ENCODE measurements at regions not wholly inside any gene's neighbourhood (a gene's known extent, or its start where the extent isn't known, plus 50 kb on each side); places are given as distances from the start of the nearest gene placed in this dataset.

- H3K27me3 ChIP-seq (replicated peaks; ENCODE audit: control insufficient read depth, insufficient read depth, low read length), result no peaks in the 10 kb centered on the region
- no peak for TF ChIP-seq CTCF (IDR thresholded peaks at IDR 0.05; ENCODE audit: insufficient read depth, low read length, poor library complexity, severe bottlenecking)
Observed at GRCh38 chr12:89909753-89910152, 201.1 kb upstream of the ATP2B1 start.

GRCh38 chr12:89907659-89908058 is 199.0 kb upstream of the ATP2B1 start:
- no peak overlapping the region for H3K4me3 ChIP-seq (replicated peaks; ENCODE audit: low read depth, low read length)
- no peaks in the 10 kb centered on the region for H3K27me3 ChIP-seq (replicated peaks; ENCODE audit: control insufficient read depth, insufficient read depth, low read length)
- H3K36me3 ChIP-seq (ENCODE audit: control insufficient read depth, insufficient read depth, low read length), result no peaks in the 10 kb centered on the region
- no peak for DNase-seq (ENCODE audit: extremely low read depth, insufficient read length)
- TF ChIP-seq CTCF (IDR thresholded peaks at IDR 0.05; ENCODE audit: insufficient read depth, low read length, poor library complexity, severe bottlenecking), result no peak

More at GRCh38 chr12:89909753-89910152, 201.1 kb upstream of the ATP2B1 start:
- DNase-seq (ENCODE audit: extremely low read depth, insufficient read length), result no peak
- Histone ChIP-seq H3K36me3 (ENCODE audit: control insufficient read depth, insufficient read depth, low read length) (no peaks in the 10 kb centered on the region), H3K4me3 (replicated peaks; ENCODE audit: low read depth, low read length) (no peak overlapping the region)

- no peaks in the 10 kb centered on the region for H3K36me3 ChIP-seq (ENCODE audit: control insufficient read depth, insufficient read depth, low read length)
- DNase-seq (ENCODE audit: extremely low read depth, insufficient read length), result no peak
- no peak overlapping the region for H3K4me3 ChIP-seq (replicated peaks; ENCODE audit: low read depth, low read length)
- no peaks in the 10 kb centered on the region for H3K27me3 ChIP-seq (replicated peaks; ENCODE audit: control insufficient read depth, insufficient read depth, low read length)
- TF ChIP-seq CTCF (IDR thresholded peaks at IDR 0.05; ENCODE audit: insufficient read depth, low read length, poor library complexity, severe bottlenecking), result no peak
Observed at GRCh38 chr12:89906824-89907223, 198.2 kb upstream of the ATP2B1 start.

GRCh38 chr12:89906178-89906577 is 197.5 kb upstream of the ATP2B1 start:
- no peak for DNase-seq (ENCODE audit: extremely low read depth, insufficient read length)
- no peaks in the 10 kb centered on the region for H3K36me3 ChIP-seq (ENCODE audit: control insufficient read depth, insufficient read depth, low read length)
- no peaks in the 10 kb centered on the region for H3K27me3 ChIP-seq (replicated peaks; ENCODE audit: control insufficient read depth, insufficient read depth, low read length)
- no peak for TF ChIP-seq CTCF (IDR thresholded peaks at IDR 0.05; ENCODE audit: insufficient read depth, low read length, poor library complexity, severe bottlenecking)
- H3K4me3 ChIP-seq (replicated peaks; ENCODE audit: low read depth, low read length), result no peak overlapping the region

- TF ChIP-seq CTCF (IDR thresholded peaks at IDR 0.05; ENCODE audit: insufficient read depth, low read length, poor library complexity, severe bottlenecking), result no peak
- DNase-seq (ENCODE audit: extremely low read depth, insufficient read length), result no peak
- Histone ChIP-seq H3K4me3 (replicated peaks; ENCODE audit: low read depth, low read length) (no peak overlapping the region), H3K27me3 (replicated peaks; ENCODE audit: control insufficient read depth, insufficient read depth, low read length) (no peaks in the 10 kb centered on the region), H3K36me3 (ENCODE audit: control insufficient read depth, insufficient read depth, low read length) (no peaks in the 10 kb centered on the region)
Observed at GRCh38 chr12:89901906-89902642, 193.4 kb upstream of the ATP2B1 start.

GRCh38 chr12:89901319-89901718 is 192.7 kb upstream of the ATP2B1 start:
- Histone ChIP-seq H3K4me3 (replicated peaks; ENCODE audit: low read depth, low read length) (no peak overlapping the region), H3K36me3 (ENCODE audit: control insufficient read depth, insufficient read depth, low read length) (no peaks in the 10 kb centered on the region), H3K27me3 (replicated peaks; ENCODE audit: control insufficient read depth, insufficient read depth, low read length) (no peaks in the 10 kb centered on the region)
- TF ChIP-seq CTCF (IDR thresholded peaks at IDR 0.05; ENCODE audit: insufficient read depth, low read length, poor library complexity, severe bottlenecking), result no peak
- DNase-seq (ENCODE audit: extremely low read depth, insufficient read length), result no peak
